Keratinocyte (primary cell): ENCODE measurements at regions not wholly inside any gene's neighbourhood (a gene's known extent, or its start where the extent isn't known, plus 50 kb on each side); places are given as distances from the start of the nearest gene placed in this dataset.

Experiments used
- DNase-seq: peaks from one replicate; pipeline ENCODE4 v3.0.0-alpha.2; 2011; ENCODE audit warnings: low read depth, missing footprints, low spot score
- FAIRE-seq: peaks from 2 replicates; lab custom pipeline; 2011; peaks lifted over from hg19 to GRCh38; lab: Jason Lieb, UNC
- H2AFZ ChIP-seq: 2 replicates; pipeline ENCODE4 v1.6.0; 2012; ENCODE audit warnings: low read length, control low read depth, inconsistent platforms; ENCODE audit not compliant: control insufficient read depth
- H3K27ac ChIP-seq: 2 replicates; pipeline ENCODE4 v1.5.1; 2011; ENCODE audit warnings: low read length; ENCODE audit not compliant: control insufficient read depth, insufficient read depth
- H3K27me3 ChIP-seq: 3 replicates; pipeline ENCODE4 v1.6.0; 2011; ENCODE audit warnings: low read length; ENCODE audit not compliant: control insufficient read depth, insufficient read depth; ENCODE audit errors: extremely low read depth
- H3K36me3 ChIP-seq, 2 experiments: 2 replicates in 1 of 2; 3 replicates in 1 of 2; pipeline ENCODE4 v1.5.1; 2011; ENCODE audit warnings: low read length in 2 of 2, mild to moderate bottlenecking in 1 of 2; ENCODE audit not compliant: control insufficient read depth in 2 of 2, insufficient read depth in 2 of 2; ENCODE audit errors: extremely low read depth in 1 of 2
- H3K4me1 ChIP-seq: 3 replicates; pipeline ENCODE4 v1.5.1; 2011; ENCODE audit warnings: low read length; ENCODE audit not compliant: control insufficient read depth, insufficient read depth; ENCODE audit errors: extremely low read depth
- H3K4me2 ChIP-seq: 3 replicates; pipeline ENCODE4 v1.6.0; 2011; ENCODE audit warnings: low read depth, low read length; ENCODE audit not compliant: control insufficient read depth, insufficient read depth; ENCODE audit errors: extremely low read depth
- H3K4me3 ChIP-seq, 3 experiments: fragments of 200-600 bp in 1 of 3; sonication (generic) in 1 of 3; 2 replicates in 2 of 3; 3 replicates in 1 of 3; pipeline ENCODE4 v1.5.1; 2011 to 2016; ENCODE audit warnings: low read length in 3 of 3, mild to moderate bottlenecking in 3 of 3, control low read depth in 2 of 3, inconsistent platforms in 1 of 3, low read depth in 1 of 3, mixed read lengths in 1 of 3, mixed run types in 1 of 3, moderate library complexity in 1 of 3; ENCODE audit not compliant: control insufficient read depth in 2 of 3, insufficient read depth in 2 of 3; ENCODE audit errors: extremely low read depth in 1 of 3
- H3K79me2 ChIP-seq: 2 replicates; pipeline ENCODE4 v1.6.0; 2012; ENCODE audit warnings: low read length; ENCODE audit not compliant: control insufficient read depth, insufficient read depth
- H3K9ac ChIP-seq: 3 replicates; pipeline ENCODE4 v1.6.0; 2011; ENCODE audit warnings: low read length; ENCODE audit not compliant: control insufficient read depth, insufficient read depth; ENCODE audit errors: extremely low read depth
- H3K9me1 ChIP-seq: 3 replicates; pipeline ENCODE4 v1.6.0; 2011; ENCODE audit warnings: low read length; ENCODE audit not compliant: control insufficient read depth, insufficient read depth; ENCODE audit errors: extremely low read depth
- H3K9me3 ChIP-seq: 2 replicates; pipeline ENCODE4 v1.5.1; 2012; ENCODE audit warnings: low read depth, low read length; ENCODE audit not compliant: control insufficient read depth
- H4K20me1 ChIP-seq: 3 replicates; pipeline ENCODE4 v1.6.0; 2011; ENCODE audit warnings: low read length; ENCODE audit not compliant: control insufficient read depth, insufficient read depth; ENCODE audit errors: extremely low read depth
- EZH2 ChIP-seq: IDR thresholded peaks from one replicate; pipeline ENCODE4 v1.6.1; 2012; ENCODE audit warnings: inconsistent platforms, mild to moderate bottlenecking, low read length, moderate library complexity
- dilution Hi-C: fragments of 300-500 bp; cut with MboI; formaldehyde crosslinking; loops from one replicate; pipeline ENCODE4 v1.7.0; 2020; ENCODE audit warnings: low sequenced_read_pairs; ENCODE audit not compliant: extremely low pct_ligation_motif_present
- TF ChIP-seq, protein P1 (sequence below), 3 experiments: IDR thresholded peaks in 1 of 3; conservative IDR thresholded peaks in 1 of 3; optimal IDR thresholded peaks in 1 of 3; 2 replicates in 2 of 3; 3 replicates in 1 of 3; pipeline versions ENCODE3 to v1.5.1; 2011; ENCODE audit warnings: low read length in 3 of 3, mild to moderate bottlenecking in 3 of 3, moderate library complexity in 2 of 3, control low read depth in 1 of 3, inconsistent platforms in 1 of 3; ENCODE audit not compliant: insufficient read depth in 2 of 3; ENCODE audit errors: extremely low read depth in 1 of 3

DNA sequence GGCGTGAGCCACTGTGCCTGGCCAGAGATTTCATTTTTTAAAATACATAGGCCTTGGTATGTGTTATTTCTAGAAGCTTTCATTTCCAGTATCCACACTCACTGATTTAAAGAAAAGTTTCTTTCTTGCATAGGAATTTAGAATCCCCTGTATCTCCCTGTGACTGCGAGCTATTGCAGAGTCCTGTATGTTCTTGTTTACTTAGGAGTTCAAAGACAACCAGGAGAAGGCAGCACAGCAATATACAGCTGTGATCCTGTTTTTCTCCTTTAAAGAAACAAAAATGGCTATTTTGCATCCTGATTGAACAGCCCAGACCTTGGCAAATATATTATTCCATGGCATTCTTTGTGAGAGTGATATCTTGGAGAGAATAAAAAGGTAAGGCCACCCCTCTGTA is 185.0 kb upstream of the COX10 start:
- Histone ChIP-seq H3K9ac (no peak overlapping the region), H4K20me1 (no peaks in the 10 kb centered on the region), H3K27ac (no peak overlapping the region), H3K9me3 (no peaks in the 10 kb centered on the region), H3K36me3 (no peaks in the 10 kb centered on the region), H3K9me1 (no peaks in the 10 kb centered on the region), H3K79me2 (no peaks in the 10 kb centered on the region), H3K27me3 (no peaks in the 10 kb centered on the region), H2AFZ (no peak overlapping the region), H3K4me3 (no peak overlapping the region), H3K4me2 (no peak overlapping the region), H3K4me1 (no peaks in the 10 kb centered on the region)
- DNase-seq, result no peak
- dilution Hi-C loops, result no loop called here
- TF ChIP-seq, protein P1, sequence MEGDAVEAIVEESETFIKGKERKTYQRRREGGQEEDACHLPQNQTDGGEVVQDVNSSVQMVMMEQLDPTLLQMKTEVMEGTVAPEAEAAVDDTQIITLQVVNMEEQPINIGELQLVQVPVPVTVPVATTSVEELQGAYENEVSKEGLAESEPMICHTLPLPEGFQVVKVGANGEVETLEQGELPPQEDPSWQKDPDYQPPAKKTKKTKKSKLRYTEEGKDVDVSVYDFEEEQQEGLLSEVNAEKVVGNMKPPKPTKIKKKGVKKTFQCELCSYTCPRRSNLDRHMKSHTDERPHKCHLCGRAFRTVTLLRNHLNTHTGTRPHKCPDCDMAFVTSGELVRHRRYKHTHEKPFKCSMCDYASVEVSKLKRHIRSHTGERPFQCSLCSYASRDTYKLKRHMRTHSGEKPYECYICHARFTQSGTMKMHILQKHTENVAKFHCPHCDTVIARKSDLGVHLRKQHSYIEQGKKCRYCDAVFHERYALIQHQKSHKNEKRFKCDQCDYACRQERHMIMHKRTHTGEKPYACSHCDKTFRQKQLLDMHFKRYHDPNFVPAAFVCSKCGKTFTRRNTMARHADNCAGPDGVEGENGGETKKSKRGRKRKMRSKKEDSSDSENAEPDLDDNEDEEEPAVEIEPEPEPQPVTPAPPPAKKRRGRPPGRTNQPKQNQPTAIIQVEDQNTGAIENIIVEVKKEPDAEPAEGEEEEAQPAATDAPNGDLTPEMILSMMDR (optimal IDR thresholded peaks at IDR 0.05 in 1 of 3, IDR thresholded peaks at IDR 0.05 in 1 of 3, conservative IDR thresholded peaks at IDR 0.05 in 1 of 3; ENCODE audit: extremely low read depth in 1 of 3, insufficient read depth in 2 of 3, low read length in 3 of 3), result no peak
- no peak for FAIRE-seq

DNA sequence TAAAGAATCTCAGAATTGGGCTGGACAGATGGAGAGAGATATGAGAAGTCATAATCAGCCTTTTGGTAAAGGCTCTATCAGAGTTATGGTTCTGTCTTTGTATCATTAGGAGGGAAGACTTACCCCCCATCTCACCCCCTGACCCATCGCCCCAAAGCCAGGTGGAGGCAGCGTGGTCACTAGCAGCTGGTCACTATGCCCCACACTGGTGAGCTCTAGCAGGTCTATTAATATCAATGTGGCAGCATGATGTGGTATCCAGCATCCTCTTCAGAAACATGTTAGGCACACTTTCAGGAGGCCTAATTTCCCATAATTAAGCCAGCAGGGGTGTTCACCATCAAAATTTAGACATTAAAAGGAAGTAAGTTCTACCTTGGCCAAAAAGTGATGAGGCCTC is 183.8 kb upstream of the COX10 start:
- Histone ChIP-seq H3K27ac (no peak overlapping the region), H3K9me3 (no peaks in the 10 kb centered on the region), H3K79me2 (no peaks in the 10 kb centered on the region), H3K4me2 (no peak overlapping the region), H3K9me1 (no peaks in the 10 kb centered on the region), H3K9ac (no peak overlapping the region), H3K4me3 (no peak overlapping the region), H4K20me1 (no peaks in the 10 kb centered on the region), H2AFZ (no peak overlapping the region), H3K36me3 (no peaks in the 10 kb centered on the region), H3K27me3 (no peaks in the 10 kb centered on the region), H3K4me1 (no peaks in the 10 kb centered on the region)
- dilution Hi-C loops, result no loop called here
- TF ChIP-seq EZH2, result no peak
- TF ChIP-seq, protein P1 (optimal IDR thresholded peaks at IDR 0.05 in 1 of 3, IDR thresholded peaks at IDR 0.05 in 1 of 3, conservative IDR thresholded peaks at IDR 0.05 in 1 of 3; ENCODE audit: extremely low read depth in 1 of 3, insufficient read depth in 2 of 3, low read length in 3 of 3), result no peak
- DNase-seq (no peak), FAIRE-seq (no peak)
